Dermis microvascular lymphatic vessel endothelial cell (primary cell): ENCODE measurements at regions not wholly inside any gene's neighbourhood (a gene's known extent, or its start where the extent isn't known, plus 50 kb on each side); places are given as distances from the start of the nearest gene placed in this dataset.

Experiments used
- DNase-seq, 2 donors: peaks; one replicate each; pipeline versions ENCODE4 v3.0.0 to v3.0.0-alpha.2; 2010; ENCODE audit warnings: low read depth in 2 of 2

GRCh38 chr6:11362564-11362963 lies 130.1 kb upstream of the NEDD9 start:
- DNase-seq: peak in 1 of 2 donors; percentile 12

GRCh38 chr6:11358904-11359830 lies 126.7 kb upstream of the NEDD9 start:
- peak in 1 of 2 donors; percentile 21 for DNase-seq

DNA sequence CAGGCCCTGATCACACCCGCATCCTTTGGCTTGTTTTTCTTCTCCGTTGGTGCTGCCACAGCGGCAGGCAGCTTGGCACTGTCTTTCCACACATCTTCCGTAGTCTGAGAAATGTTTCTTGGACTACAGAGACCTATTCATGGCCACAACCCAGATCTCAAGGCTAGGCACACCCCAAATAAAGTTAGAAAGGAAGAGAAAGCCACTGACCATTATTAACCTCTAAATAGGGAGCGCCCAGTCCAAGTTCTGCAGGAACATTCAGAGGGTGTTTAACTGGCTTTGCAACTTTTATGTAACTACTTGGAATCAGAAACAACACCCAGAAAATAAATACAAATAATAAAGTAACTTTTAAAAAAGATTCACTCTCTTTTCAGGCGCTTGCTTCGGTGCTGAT lies 124.8 kb upstream of the NEDD9 start:
- no peak for DNase-seq

- peak in 1 of 2 donors; percentile 60 for DNase-seq
These were observed 124.1 kb upstream of the NEDD9 start for GRCh38 chr6:11356404-11357155.

DNA sequence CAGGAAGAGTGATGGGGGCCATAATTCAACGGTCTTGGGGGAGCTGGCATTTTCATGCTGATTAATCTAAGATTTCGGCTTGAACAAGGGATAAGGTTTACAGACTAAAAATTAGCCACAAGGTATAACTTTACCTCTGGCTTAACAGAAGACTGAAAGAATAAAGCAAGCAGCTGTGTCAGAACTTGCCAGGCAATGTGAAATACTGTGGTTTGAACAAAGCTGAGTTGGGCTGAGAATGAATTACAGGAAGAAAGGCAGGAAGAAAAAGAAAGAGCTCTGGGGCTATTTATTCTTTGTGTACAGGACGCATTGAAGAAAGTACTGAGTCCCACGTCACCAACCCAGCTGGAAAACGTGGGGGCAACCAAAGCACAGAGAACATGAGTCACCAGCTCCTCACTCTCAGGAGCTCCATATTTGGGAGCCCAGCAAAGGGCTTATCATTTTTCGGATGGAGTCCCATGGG lies 121.5 kb upstream of the NEDD9 start:
- peak; percentile 39 to 94 for DNase-seq

- DNase-seq: no peak
These were observed 117.8 kb upstream of the NEDD9 start for GRCh38 chr6:11350294-11350693.

DNA sequence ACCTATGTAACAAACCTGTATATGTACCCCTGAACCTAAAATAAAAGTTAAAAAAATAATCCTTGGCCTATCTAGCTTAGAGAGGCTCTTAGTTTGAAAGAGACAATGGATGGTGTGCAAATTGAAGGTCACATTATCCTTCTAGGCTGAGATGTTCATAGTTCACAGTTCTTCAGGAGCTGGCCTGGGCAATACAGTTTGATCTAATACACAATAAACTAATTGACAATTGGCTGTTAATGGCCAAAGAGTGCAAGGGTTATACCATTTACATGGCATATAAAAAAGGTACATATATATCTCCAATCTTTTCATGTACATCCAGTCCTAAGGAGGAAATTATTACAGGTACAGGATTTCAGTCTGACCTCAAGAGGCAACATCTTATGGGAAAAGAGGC lies 117.4 kb upstream of the NEDD9 start:
- no peak for DNase-seq

DNA sequence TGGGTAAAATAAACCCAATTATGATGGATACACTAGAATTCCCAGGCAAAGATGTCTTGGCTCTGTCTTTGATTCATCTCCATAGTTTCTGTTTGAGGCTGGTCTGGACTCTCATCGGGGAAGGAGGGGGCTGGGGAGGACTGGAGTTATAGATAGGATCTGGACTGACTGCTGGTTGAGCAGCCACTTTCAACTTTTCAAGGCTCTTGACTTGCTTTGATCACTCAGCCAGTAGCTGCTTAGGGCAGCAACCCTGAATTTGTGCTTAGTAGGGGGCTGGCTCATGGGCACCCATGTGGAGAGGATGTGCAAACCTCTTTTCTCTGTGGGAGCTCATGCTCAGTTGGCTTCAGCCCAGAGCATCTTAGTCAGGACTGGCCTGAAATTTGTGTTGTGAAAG lies 114.0 kb upstream of the NEDD9 start:
- no peak for DNase-seq

DNA sequence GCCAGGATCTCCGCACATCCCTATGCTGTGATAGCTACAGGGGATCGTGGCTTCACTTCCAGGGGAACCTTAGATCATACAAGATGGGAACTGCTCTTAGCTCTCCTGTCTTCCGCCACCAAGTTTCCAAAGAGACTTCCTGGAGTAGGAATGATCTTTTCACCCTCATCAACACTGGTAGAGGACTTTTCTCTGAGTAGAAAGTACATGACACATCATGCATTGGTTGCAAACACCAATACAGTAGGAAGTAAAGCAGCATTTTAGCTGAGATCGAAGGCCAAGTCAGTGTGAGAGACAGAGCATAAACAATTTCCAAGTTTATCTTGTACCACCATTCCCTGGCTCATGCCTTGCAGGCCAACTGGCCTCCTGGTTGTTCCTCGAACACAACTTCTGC lies 113.1 kb upstream of the NEDD9 start:
- no peak for DNase-seq

DNA sequence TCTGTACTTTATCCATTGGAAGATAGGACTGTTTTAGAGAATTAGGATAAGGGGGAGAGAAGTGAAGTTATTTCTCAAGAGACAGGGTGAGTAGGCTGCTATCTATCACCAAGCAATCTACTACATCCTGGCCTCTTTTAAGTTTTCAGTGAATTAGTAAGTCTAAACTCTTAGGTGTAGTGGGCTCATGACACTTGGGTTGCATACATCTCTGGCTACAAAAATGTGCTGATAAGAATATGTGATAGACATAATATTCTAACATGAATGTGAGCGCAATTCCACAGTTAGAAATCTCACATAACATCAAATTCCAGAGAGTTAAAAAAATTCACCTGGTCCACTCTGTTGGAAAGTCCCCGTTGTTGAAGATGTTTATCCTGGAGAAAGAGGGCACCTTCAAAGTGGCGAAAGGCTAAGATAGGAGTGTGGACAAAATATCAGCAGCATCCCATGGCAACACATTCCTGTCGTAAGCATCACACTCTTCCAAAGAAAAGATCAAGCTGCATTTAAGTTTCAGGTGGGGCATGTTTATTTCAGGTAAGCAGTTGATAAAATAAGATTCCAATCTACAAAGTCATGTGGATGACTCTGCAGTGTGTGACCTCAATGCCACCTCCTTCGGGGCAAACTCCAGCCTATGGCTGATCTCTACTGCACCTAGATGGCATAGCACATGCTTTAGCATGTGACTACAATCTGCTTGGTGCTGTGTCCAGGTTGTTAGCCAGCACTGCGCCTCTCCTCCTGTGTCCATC lies 111.7 kb upstream of the NEDD9 start:
- no peak for DNase-seq

DNA sequence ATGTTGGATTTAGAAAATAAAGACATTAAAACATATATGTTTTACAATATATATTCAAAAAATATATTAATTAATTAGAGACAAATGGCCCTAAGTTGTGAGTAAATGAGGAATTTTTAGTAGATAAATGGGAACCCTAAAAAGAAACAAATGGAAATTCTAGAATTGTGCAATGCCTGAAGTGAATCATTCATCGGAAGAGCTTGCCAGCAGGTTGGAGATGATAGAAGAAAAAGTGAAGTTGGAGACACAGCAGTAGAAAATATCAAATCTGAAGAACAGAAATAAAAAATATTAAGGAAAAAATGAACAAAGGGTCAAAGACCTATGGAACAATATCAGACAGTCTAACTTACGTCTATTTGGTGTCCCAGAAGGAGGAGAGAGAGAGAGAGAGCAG lies 109.4 kb upstream of the NEDD9 start:
- DNase-seq: no peak

DNA sequence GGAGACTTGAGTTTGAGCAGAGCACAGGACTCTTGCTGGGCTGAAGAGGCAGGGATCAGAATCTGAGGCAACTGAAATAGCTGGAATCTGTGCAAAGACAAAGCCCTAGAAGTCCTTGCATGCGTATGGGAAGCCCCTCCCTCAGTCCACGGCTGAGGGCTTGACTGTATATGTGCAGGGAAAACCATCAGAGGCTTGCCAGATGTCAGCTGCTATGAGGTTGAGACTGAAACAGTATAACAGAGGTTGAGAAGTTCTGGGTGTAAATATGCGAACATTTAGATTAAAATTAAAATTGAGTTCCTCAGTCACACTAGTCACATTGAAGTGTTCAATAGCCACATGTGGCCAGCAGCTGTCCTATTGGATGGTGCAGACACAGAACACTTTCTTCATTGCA lies 108.8 kb upstream of the NEDD9 start:
- no peak for DNase-seq

GRCh38 chr6:11339380-11339779 lies 106.9 kb upstream of the NEDD9 start:
- DNase-seq: no peak

DNA sequence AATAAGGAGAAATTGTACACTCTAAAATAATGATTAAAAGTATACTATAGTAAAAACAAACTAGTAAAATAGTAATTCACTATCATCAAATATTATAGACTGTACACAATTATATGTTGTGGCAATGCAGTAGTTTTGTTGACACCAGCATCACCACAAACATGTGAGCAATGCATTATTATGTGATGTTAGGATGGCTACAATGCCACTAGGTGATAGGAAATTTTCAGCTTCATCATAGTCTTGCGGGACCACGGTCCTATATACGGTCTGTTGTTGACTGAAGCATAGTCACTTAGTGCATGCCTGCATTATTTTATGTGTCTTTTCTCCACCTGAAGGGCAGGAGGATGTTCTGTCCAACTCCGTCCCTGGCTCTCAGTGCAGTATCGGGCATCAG lies 104.8 kb upstream of the NEDD9 start:
- no peak for DNase-seq

DNA sequence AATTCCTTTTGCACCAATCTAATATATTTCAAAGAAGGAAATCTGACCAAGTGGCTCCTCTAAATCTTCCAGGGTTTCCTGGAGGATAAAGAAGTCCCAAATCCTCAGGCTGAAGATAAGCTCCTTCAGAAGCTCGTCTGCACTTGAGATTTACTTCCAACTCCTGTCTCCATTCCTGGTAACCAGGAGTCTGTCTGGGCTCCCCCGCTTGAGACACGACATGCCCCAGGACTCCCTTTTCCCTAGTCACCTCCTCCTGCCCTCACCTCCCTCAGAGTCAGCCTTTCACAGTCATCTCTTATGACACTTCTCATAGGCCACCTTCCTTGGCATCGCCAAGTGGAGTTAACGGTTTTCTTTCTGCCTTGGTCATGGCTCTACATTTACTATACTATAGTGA lies 103.4 kb upstream of the NEDD9 start:
- DNase-seq: no peak

GRCh38 chr6:11333132-11333849 lies 100.8 kb upstream of the NEDD9 start:
- no peak for DNase-seq

GRCh38 chr6:11332463-11332862 lies 100.0 kb upstream of the NEDD9 start:
- no peak for DNase-seq

GRCh38 chr6:11331111-11331510 lies 98.6 kb upstream of the NEDD9 start:
- DNase-seq: no peak

- peak in 1 of 2 donors; percentile 74 for DNase-seq
These were observed 97.9 kb upstream of the NEDD9 start for GRCh38 chr6:11330413-11330760.

GRCh38 chr6:11329726-11330412 lies 97.4 kb upstream of the NEDD9 start:
- DNase-seq: no peak
